ENCODE measurements at regions not wholly inside any gene's neighbourhood (a gene's known extent, or its start where the extent isn't known, plus 50 kb on each side); places are given as distances from the start of the nearest gene placed in this dataset.

- 54 to 57% methylated on average over 7 of the region's 7 CpGs for WGBS, 2 donors
- intact Hi-C loops (cut with DNase I), result no loop called here
- Histone ChIP-seq H3K9me3 (no peaks in the 10 kb centered on the region), H3K4me1 (no peaks in the 10 kb centered on the region), H3K4me3 (no peak overlapping the region), H3K27me3 (no peaks in the 10 kb centered on the region), H3K27ac (no peak overlapping the region), H3K36me3 (no peaks in the 10 kb centered on the region)
- DNase-seq, result no peak
- TF ChIP-seq POLR2A (IDR thresholded peaks at IDR 0.05) (no peak), CTCF (IDR thresholded peaks at IDR 0.05) (no peak)
These were observed 179.7 kb downstream of the CHRM3 start for GRCh38 chr1:239566074-239566473.

GRCh38 chr1:239570878-239571277 is 184.5 kb downstream of the CHRM3 start:
- H3K27ac ChIP-seq, result no peak overlapping the region
- H3K9me3 ChIP-seq, result no peaks in the 10 kb centered on the region
- no peak for DNase-seq
- 84 to 87% methylated on average over 3 of the region's 3 CpGs for WGBS, 2 donors
- no peak overlapping the region for H3K4me3 ChIP-seq
- TF ChIP-seq POLR2A (IDR thresholded peaks at IDR 0.05), result no peak
- no peak for TF ChIP-seq CTCF (IDR thresholded peaks at IDR 0.05)
- no peaks in the 10 kb centered on the region for H3K4me1 ChIP-seq
- no peaks in the 10 kb centered on the region for H3K27me3 ChIP-seq
- H3K36me3 ChIP-seq, result no peaks in the 10 kb centered on the region
- intact Hi-C loops (cut with DNase I), result no loop called here

GRCh38 chr1:239572183-239572582 is 185.8 kb downstream of the CHRM3 start:
- Histone ChIP-seq H3K4me1 (no peaks in the 10 kb centered on the region), H3K27ac (no peak overlapping the region), H3K27me3 (no peaks in the 10 kb centered on the region), H3K36me3 (no peaks in the 10 kb centered on the region), H3K9me3 (no peaks in the 10 kb centered on the region), H3K4me3 (no peak overlapping the region)
- WGBS, 2 donors, result 68 to 69% methylated on average over 4 of the region's 4 CpGs
- TF ChIP-seq CTCF (IDR thresholded peaks at IDR 0.05) (no peak), POLR2A (IDR thresholded peaks at IDR 0.05) (no peak)
- no peak for DNase-seq
- intact Hi-C loops (cut with DNase I), result no loop called here

GRCh38 chr1:239574112-239574511 is 187.7 kb downstream of the CHRM3 start:
- no peak overlapping the region for H3K27ac ChIP-seq
- WGBS, 2 donors, result 94 to 96% methylated on average over 2 of the region's 2 CpGs
- H3K27me3 ChIP-seq, result no peaks in the 10 kb centered on the region
- no peaks in the 10 kb centered on the region for H3K36me3 ChIP-seq
- intact Hi-C loops (cut with DNase I), result no loop called here
- DNase-seq, result no peak
- H3K4me3 ChIP-seq, result no peak overlapping the region
- TF ChIP-seq CTCF (IDR thresholded peaks at IDR 0.05) (no peak), POLR2A (IDR thresholded peaks at IDR 0.05) (no peak)
- no peaks in the 10 kb centered on the region for H3K4me1 ChIP-seq
- H3K9me3 ChIP-seq, result no peaks in the 10 kb centered on the region

GRCh38 chr1:239575113-239575512 is 188.7 kb downstream of the CHRM3 start:
- Histone ChIP-seq H3K36me3 (no peaks in the 10 kb centered on the region), H3K4me1 (no peaks in the 10 kb centered on the region), H3K4me3 (no peak overlapping the region), H3K27ac (no peak overlapping the region), H3K9me3 (no peaks in the 10 kb centered on the region), H3K27me3 (no peaks in the 10 kb centered on the region)
- intact Hi-C loops (cut with DNase I), result no loop called here
- no peak for TF ChIP-seq POLR2A (IDR thresholded peaks at IDR 0.05)
- WGBS, 2 donors, result 72 to 78% methylated on average over 2 of the region's 2 CpGs
- no peak for DNase-seq

- no peak for DNase-seq
These were observed 197.2 kb downstream of the CHRM3 start for GRCh38 chr1:239583536-239583935.

More at GRCh38 chr1:239583536-239583935, 197.2 kb downstream of the CHRM3 start:
- no peak for TF ChIP-seq POLR2A (IDR thresholded peaks at IDR 0.05)
- no peak for TF ChIP-seq CTCF (IDR thresholded peaks at IDR 0.05)
- H3K4me3 ChIP-seq, result no peak overlapping the region
- H3K4me1 ChIP-seq, result peaks cover 0 to 5% (median 0%) of the 10 kb centered on the region in 3 donors
- H3K9me3 ChIP-seq, result no peaks in the 10 kb centered on the region
- H3K27me3 ChIP-seq, result no peaks in the 10 kb centered on the region
- WGBS, 2 donors, result 42 to 64% methylated on average over 1 of the region's 1 CpG
- intact Hi-C loops (cut with DNase I), result no loop called here
- H3K27ac ChIP-seq, result no peak overlapping the region
- no peaks in the 10 kb centered on the region for H3K36me3 ChIP-seq

Measured in esophagus squamous epithelium (tissue), 5 donors.